ENCODE measurements at regions not wholly inside any gene's neighbourhood (a gene's known extent, or its start where the extent isn't known, plus 50 kb on each side); places are given as distances from the start of the nearest gene placed in this dataset.

DNA sequence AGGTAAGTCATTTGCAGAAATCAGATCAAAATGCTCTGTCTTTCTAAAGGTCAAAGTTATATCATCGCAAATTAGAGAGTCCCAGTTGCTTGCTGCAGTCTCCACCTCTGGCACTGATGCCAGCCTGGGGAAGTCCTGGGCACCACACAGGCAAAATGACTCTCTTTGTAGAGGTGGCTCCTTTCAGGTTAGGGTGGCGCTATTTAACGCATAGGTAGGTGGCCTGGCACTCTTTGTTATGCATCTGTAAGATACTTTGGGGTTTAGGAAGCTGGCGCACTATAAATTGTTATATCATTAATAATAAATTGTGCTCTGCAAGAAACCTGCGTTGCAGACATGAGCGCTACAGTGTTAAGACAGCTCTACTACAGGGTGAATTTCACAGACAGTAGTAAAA, 268.5 kb downstream of the ICOS start:
- TF ChIP-seq REPIN1 (tag by site-specific recombination; IDR thresholded peaks at IDR 0.05; ENCODE audit: low read depth) (no peak), ZNF843 (tag by site-specific recombination; IDR thresholded peaks at IDR 0.05) (no peak)
- TF ChIP-seq, protein P1, sequence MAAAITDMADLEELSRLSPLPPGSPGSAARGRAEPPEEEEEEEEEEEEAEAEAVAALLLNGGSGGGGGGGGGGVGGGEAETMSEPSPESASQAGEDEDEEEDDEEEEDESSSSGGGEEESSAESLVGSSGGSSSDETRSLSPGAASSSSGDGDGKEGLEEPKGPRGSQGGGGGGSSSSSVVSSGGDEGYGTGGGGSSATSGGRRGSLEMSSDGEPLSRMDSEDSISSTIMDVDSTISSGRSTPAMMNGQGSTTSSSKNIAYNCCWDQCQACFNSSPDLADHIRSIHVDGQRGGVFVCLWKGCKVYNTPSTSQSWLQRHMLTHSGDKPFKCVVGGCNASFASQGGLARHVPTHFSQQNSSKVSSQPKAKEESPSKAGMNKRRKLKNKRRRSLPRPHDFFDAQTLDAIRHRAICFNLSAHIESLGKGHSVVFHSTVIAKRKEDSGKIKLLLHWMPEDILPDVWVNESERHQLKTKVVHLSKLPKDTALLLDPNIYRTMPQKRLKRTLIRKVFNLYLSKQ (tag by site-specific recombination; IDR thresholded peaks at IDR 0.05; ENCODE audit: borderline replicate concordance) = no peak
- ChIA-PET POLR2A (no interaction called here), CTCF (interaction anchor here (0.6 kb wide), 1 partner anchor 25 kb away, joined by 4 read pairs; no protein-coding TSS in a partner anchor)
- H3K27ac ChIP-seq (ENCODE audit: extremely low read depth, low read depth, low read length) = no peak overlapping the region
- H3K4me3 ChIP-seq (ENCODE audit: low read depth, low read length) = no peak overlapping the region
- no peaks in the 10 kb centered on the region for H3K4me1 ChIP-seq (ENCODE audit: control insufficient read depth, insufficient read depth, low read length)
- no peaks in the 10 kb centered on the region for H3K36me3 ChIP-seq (ENCODE audit: control insufficient read depth in 2 of 2, insufficient read depth in 1 of 2, low read length in 2 of 2)
- no peaks in the 10 kb centered on the region for H3K9me3 ChIP-seq (ENCODE audit: control insufficient read depth, insufficient read depth, low read depth, low read length)

DNA sequence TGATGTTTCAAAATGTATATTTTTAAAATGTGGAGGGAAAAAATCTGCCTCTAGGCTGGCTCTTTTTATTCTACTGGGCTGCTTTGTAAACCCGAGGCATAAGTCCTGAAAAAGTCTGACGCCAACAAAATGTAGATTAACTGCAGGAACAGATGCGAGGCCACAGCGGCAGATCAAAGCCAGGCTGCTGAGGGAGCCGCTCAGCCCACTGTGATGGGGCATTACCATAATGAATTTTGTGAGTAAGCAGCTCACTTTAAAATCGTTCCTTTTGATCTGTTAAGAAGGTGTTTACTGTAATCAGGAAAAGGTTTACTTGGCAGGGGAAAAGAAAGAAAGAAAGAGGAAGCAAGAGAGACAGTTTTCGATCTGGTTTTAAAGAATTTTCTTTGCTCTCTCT, 269.0 kb downstream of the ICOS start:
- H3K36me3 ChIP-seq (ENCODE audit: control insufficient read depth in 2 of 2, insufficient read depth in 1 of 2, low read length in 2 of 2) = no peaks in the 10 kb centered on the region
- ChIA-PET CTCF (interaction anchor here (0.6 kb wide), 1 partner anchor 25 kb away, joined by 4 read pairs; no protein-coding TSS in a partner anchor), POLR2A (no interaction called here)
- TF ChIP-seq ZNF549 (tag by site-specific recombination; IDR thresholded peaks at IDR 0.05) = no peak
- no peak for TF ChIP-seq ZNF302 (tag by site-specific recombination; IDR thresholded peaks at IDR 0.05; ENCODE audit: low read depth)
- no peak for TF ChIP-seq ZNF558 (tag by site-specific recombination; IDR thresholded peaks at IDR 0.05)
- no peak for TF ChIP-seq ZNF354C (tag by site-specific recombination; IDR thresholded peaks at IDR 0.05; ENCODE audit: borderline replicate concordance, low read depth)
- TF ChIP-seq, protein P2, sequence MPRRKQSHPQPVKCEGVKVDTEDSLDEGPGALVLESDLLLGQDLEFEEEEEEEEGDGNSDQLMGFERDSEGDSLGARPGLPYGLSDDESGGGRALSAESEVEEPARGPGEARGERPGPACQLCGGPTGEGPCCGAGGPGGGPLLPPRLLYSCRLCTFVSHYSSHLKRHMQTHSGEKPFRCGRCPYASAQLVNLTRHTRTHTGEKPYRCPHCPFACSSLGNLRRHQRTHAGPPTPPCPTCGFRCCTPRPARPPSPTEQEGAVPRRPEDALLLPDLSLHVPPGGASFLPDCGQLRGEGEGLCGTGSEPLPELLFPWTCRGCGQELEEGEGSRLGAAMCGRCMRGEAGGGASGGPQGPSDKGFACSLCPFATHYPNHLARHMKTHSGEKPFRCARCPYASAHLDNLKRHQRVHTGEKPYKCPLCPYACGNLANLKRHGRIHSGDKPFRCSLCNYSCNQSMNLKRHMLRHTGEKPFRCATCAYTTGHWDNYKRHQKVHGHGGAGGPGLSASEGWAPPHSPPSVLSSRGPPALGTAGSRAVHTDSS (tag by site-specific recombination; IDR thresholded peaks at IDR 0.05) = no peak
- TF ChIP-seq KLF1 (tag by site-specific recombination; IDR thresholded peaks at IDR 0.05) = no peak
- no peak for TF ChIP-seq SP3 (tag by site-specific recombination; IDR thresholded peaks at IDR 0.05)
- no peak for TF ChIP-seq SCRT2 (tag by site-specific recombination; IDR thresholded peaks at IDR 0.05)
- TF ChIP-seq TCF7L2 (IDR thresholded peaks at IDR 0.05; ENCODE audit: borderline replicate concordance, low read depth, low read length) = no peak
- no peak for TF ChIP-seq ZNF416 (tag by site-specific recombination; IDR thresholded peaks at IDR 0.05)
- TF ChIP-seq ZNF114 (tag by site-specific recombination; IDR thresholded peaks at IDR 0.05) = no peak
- no peak for TF ChIP-seq ZNF221 (tag by site-specific recombination; IDR thresholded peaks at IDR 0.05; ENCODE audit: borderline replicate concordance)
- no peak for TF ChIP-seq GFI1B (tag by site-specific recombination; IDR thresholded peaks at IDR 0.05)
- TF ChIP-seq ZNF2 (tag by site-specific recombination; IDR thresholded peaks at IDR 0.05) = no peak
- TF ChIP-seq, protein P3, sequence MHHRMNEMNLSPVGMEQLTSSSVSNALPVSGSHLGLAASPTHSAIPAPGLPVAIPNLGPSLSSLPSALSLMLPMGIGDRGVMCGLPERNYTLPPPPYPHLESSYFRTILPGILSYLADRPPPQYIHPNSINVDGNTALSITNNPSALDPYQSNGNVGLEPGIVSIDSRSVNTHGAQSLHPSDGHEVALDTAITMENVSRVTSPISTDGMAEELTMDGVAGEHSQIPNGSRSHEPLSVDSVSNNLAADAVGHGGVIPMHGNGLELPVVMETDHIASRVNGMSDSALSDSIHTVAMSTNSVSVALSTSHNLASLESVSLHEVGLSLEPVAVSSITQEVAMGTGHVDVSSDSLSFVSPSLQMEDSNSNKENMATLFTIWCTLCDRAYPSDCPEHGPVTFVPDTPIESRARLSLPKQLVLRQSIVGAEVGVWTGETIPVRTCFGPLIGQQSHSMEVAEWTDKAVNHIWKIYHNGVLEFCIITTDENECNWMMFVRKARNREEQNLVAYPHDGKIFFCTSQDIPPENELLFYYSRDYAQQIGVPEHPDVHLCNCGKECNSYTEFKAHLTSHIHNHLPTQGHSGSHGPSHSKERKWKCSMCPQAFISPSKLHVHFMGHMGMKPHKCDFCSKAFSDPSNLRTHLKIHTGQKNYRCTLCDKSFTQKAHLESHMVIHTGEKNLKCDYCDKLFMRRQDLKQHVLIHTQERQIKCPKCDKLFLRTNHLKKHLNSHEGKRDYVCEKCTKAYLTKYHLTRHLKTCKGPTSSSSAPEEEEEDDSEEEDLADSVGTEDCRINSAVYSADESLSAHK (tag by site-specific recombination; IDR thresholded peaks at IDR 0.05) = no peak
- TF ChIP-seq ZNF654 (tag by site-specific recombination; IDR thresholded peaks at IDR 0.05; ENCODE audit: low read depth) = no peak
- no peak for TF ChIP-seq ZNF10 (tag by site-specific recombination; IDR thresholded peaks at IDR 0.05)
- TF ChIP-seq GLI4 (tag by site-specific recombination; IDR thresholded peaks at IDR 0.05) = no peak
- TF ChIP-seq, protein P4, sequence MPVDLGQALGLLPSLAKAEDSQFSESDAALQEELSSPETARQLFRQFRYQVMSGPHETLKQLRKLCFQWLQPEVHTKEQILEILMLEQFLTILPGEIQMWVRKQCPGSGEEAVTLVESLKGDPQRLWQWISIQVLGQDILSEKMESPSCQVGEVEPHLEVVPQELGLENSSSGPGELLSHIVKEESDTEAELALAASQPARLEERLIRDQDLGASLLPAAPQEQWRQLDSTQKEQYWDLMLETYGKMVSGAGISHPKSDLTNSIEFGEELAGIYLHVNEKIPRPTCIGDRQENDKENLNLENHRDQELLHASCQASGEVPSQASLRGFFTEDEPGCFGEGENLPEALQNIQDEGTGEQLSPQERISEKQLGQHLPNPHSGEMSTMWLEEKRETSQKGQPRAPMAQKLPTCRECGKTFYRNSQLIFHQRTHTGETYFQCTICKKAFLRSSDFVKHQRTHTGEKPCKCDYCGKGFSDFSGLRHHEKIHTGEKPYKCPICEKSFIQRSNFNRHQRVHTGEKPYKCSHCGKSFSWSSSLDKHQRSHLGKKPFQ (tag by site-specific recombination; IDR thresholded peaks at IDR 0.05) = no peak
- TF ChIP-seq BCL11B (tag by site-specific recombination; IDR thresholded peaks at IDR 0.05; ENCODE audit: low read depth) = no peak
- no peaks in the 10 kb centered on the region for H3K4me1 ChIP-seq (ENCODE audit: control insufficient read depth, insufficient read depth, low read length)
- H3K9me3 ChIP-seq (ENCODE audit: control insufficient read depth, insufficient read depth, low read depth, low read length) = no peaks in the 10 kb centered on the region
- H3K4me3 ChIP-seq (ENCODE audit: low read depth, low read length) = no peak overlapping the region
- H3K27ac ChIP-seq (ENCODE audit: extremely low read depth, low read depth, low read length) = no peak overlapping the region

Measured in HEK293 (cell line).